ENCODE measurements at regions not wholly inside any gene's neighbourhood (a gene's known extent, or its start where the extent isn't known, plus 50 kb on each side); places are given as distances from the start of the nearest gene placed in this dataset.

DNA sequence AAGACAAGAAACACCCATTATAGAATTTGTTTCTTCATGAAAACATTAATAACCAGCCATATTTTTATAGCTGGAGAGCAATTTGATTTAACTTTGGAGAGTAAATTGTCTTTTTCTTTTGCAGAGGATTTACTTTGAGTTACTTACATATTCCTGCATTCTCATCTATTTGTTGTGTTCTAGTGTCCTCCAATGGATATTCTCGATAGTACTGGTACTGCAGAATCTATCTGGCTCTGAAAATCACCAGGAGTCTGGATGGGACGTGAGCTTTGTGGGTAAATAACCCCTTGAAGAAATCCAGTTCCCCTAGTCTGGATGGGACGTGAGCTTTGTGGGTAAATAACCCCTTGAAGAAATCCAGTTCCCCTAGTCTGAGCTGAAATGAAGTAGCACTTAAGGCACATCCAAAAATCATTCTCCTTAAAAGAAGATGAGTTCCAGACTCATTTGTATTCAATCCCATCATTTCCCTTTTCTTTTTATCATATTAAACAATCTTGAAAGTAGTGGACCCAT, 294.1 kb upstream of the UBE2E2 start:
- Histone ChIP-seq H3F3A (ENCODE audit: insufficient read depth, low read length) (no peaks in the 10 kb centered on the region), H3K4me1 (ENCODE audit: insufficient read depth, low read length, severe bottlenecking) (no peaks in the 10 kb centered on the region), H3K4me3 (ENCODE audit: low read depth, low read length, poor library complexity, severe bottlenecking) (no peak overlapping the region), H3K9me3 (ENCODE audit: low read length) (no peaks in the 10 kb centered on the region), H4K20me1 (ENCODE audit: insufficient read depth, low read length) (no peaks in the 10 kb centered on the region), H3K4me2 (ENCODE audit: low read length) (no peak overlapping the region), H3K79me2 (ENCODE audit: insufficient read depth, low read length) (no peaks in the 10 kb centered on the region), H3K36me3 (ENCODE audit: insufficient read depth, low read length) (no peaks in the 10 kb centered on the region), H3K27me3 (ENCODE audit: insufficient read depth, low read length) (no peaks in the 10 kb centered on the region), H3K27ac (ENCODE audit: low read depth, low read length, poor library complexity, severe bottlenecking) (no peak overlapping the region), H3K9me2 (ENCODE audit: low read depth, low read length) (no peaks in the 10 kb centered on the region), H2AFZ (ENCODE audit: low read length) (no peak overlapping the region), H3K9ac (ENCODE audit: low read length) (no peak overlapping the region)
- no peak for TF ChIP-seq EZH2 (IDR thresholded peaks at IDR 0.05; ENCODE audit: borderline replicate concordance, low read length)
- TF ChIP-seq, protein P1, sequence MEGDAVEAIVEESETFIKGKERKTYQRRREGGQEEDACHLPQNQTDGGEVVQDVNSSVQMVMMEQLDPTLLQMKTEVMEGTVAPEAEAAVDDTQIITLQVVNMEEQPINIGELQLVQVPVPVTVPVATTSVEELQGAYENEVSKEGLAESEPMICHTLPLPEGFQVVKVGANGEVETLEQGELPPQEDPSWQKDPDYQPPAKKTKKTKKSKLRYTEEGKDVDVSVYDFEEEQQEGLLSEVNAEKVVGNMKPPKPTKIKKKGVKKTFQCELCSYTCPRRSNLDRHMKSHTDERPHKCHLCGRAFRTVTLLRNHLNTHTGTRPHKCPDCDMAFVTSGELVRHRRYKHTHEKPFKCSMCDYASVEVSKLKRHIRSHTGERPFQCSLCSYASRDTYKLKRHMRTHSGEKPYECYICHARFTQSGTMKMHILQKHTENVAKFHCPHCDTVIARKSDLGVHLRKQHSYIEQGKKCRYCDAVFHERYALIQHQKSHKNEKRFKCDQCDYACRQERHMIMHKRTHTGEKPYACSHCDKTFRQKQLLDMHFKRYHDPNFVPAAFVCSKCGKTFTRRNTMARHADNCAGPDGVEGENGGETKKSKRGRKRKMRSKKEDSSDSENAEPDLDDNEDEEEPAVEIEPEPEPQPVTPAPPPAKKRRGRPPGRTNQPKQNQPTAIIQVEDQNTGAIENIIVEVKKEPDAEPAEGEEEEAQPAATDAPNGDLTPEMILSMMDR (IDR thresholded peaks at IDR 0.05; ENCODE audit: low read length) = no peak

DNA sequence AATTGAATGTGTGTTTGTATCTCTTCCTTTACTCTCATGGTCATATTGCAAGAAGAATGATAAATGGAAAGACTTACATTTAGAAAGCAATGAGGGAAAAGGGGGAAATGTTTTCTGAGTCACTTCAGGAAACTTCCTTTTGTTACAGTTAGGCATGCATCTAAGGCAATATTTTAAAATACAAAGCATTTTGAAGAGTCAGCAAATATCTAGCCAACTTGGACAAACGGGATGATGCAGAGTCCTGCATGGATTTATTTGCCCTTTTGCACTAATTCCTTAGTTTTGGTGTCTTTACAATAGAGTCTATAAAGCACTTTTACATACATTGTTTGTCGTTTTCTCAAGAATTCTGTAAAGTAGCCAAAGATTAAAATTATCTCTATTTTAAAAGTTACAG, 286.2 kb upstream of the UBE2E2 start:
- no peak for TF ChIP-seq EZH2 (IDR thresholded peaks at IDR 0.05; ENCODE audit: borderline replicate concordance, low read length)
- TF ChIP-seq, protein P1 (IDR thresholded peaks at IDR 0.05; ENCODE audit: low read length) = no peak
- Histone ChIP-seq H3K9me2 (ENCODE audit: low read depth, low read length) (no peaks in the 10 kb centered on the region), H3K4me1 (ENCODE audit: insufficient read depth, low read length, severe bottlenecking) (no peaks in the 10 kb centered on the region), H3F3A (ENCODE audit: insufficient read depth, low read length) (no peaks in the 10 kb centered on the region), H3K36me3 (ENCODE audit: insufficient read depth, low read length) (no peaks in the 10 kb centered on the region), H3K4me2 (ENCODE audit: low read length) (no peak overlapping the region), H3K9ac (ENCODE audit: low read length) (no peak overlapping the region), H3K79me2 (ENCODE audit: insufficient read depth, low read length) (no peaks in the 10 kb centered on the region), H3K27ac (ENCODE audit: low read depth, low read length, poor library complexity, severe bottlenecking) (no peak overlapping the region), H4K20me1 (ENCODE audit: insufficient read depth, low read length) (no peaks in the 10 kb centered on the region), H3K27me3 (ENCODE audit: insufficient read depth, low read length) (no peaks in the 10 kb centered on the region), H2AFZ (ENCODE audit: low read length) (no peak overlapping the region), H3K4me3 (ENCODE audit: low read depth, low read length, poor library complexity, severe bottlenecking) (no peak overlapping the region), H3K9me3 (ENCODE audit: low read length) (no peaks in the 10 kb centered on the region)

DNA sequence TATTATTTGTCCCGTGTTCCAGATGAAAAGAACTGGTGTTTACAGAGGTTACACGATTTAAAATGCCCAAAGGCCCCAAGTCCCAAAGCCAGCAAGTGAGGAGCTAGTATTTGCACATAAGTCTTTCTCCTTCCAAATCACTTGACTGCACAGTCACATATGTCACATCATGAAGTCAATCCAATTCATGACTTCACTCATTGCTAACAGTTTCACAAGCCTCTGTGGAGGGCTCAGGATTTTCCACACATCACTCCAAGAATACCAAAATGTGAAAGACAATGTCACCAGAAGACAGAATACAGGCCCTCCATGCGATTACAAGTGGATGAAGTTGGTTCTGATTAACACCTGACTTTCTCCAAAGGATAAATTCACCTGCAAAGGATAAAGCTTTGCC, 283.1 kb upstream of the UBE2E2 start:
- no peaks in the 10 kb centered on the region for H3K4me1 ChIP-seq (ENCODE audit: insufficient read depth, low read length, severe bottlenecking)
- no peaks in the 10 kb centered on the region for H3F3A ChIP-seq (ENCODE audit: insufficient read depth, low read length)
- H3K27ac ChIP-seq (ENCODE audit: low read depth, low read length, poor library complexity, severe bottlenecking) = no peak overlapping the region
- no peaks in the 10 kb centered on the region for H4K20me1 ChIP-seq (ENCODE audit: insufficient read depth, low read length)
- no peak overlapping the region for H3K4me3 ChIP-seq (ENCODE audit: low read depth, low read length, poor library complexity, severe bottlenecking)
- H3K4me2 ChIP-seq (ENCODE audit: low read length) = no peak overlapping the region
- TF ChIP-seq, protein P1 (IDR thresholded peaks at IDR 0.05; ENCODE audit: low read length) = no peak
- TF ChIP-seq EZH2 (IDR thresholded peaks at IDR 0.05; ENCODE audit: borderline replicate concordance, low read length) = no peak
- H3K9ac ChIP-seq (ENCODE audit: low read length) = no peak overlapping the region
- no peaks in the 10 kb centered on the region for H3K9me3 ChIP-seq (ENCODE audit: low read length)
- no peak overlapping the region for H2AFZ ChIP-seq (ENCODE audit: low read length)
- H3K36me3 ChIP-seq (ENCODE audit: insufficient read depth, low read length) = no peaks in the 10 kb centered on the region
- no peaks in the 10 kb centered on the region for H3K9me2 ChIP-seq (ENCODE audit: low read depth, low read length)
- no peaks in the 10 kb centered on the region for H3K27me3 ChIP-seq (ENCODE audit: insufficient read depth, low read length)
- H3K79me2 ChIP-seq (ENCODE audit: insufficient read depth, low read length) = no peaks in the 10 kb centered on the region
